ENCODE measurements at regions not wholly inside any gene's neighbourhood (a gene's known extent, or its start where the extent isn't known, plus 50 kb on each side); places are given as distances from the start of the nearest gene placed in this dataset.

- Histone ChIP-seq H3K4me3 (ENCODE audit: low read depth in 1 of 2, low read length in 2 of 2) (no peak overlapping the region), H3K36me3 (ENCODE audit: insufficient read depth, low read length) (no peaks in the 10 kb centered on the region), H3K27ac (ENCODE audit: low read depth, low read length) (no peak overlapping the region), H3K9me3 (ENCODE audit: low read length) (no peaks in the 10 kb centered on the region), H3K27me3 (ENCODE audit: control insufficient read depth in 1 of 2, insufficient read depth in 2 of 2, low read length in 2 of 2) (no peaks in the 10 kb centered on the region), H3K4me1 (ENCODE audit: insufficient read depth, low read length) (no peaks in the 10 kb centered on the region), H3K9ac (ENCODE audit: low read length) (no peak overlapping the region)
Measured at GRCh38 chr12:75565795-75566194, 54.4 kb upstream of the KRR1 start.

GRCh38 chr12:75564852-75565251, 53.4 kb upstream of the KRR1 start:
- no peaks in the 10 kb centered on the region for H3K27me3 ChIP-seq (ENCODE audit: control insufficient read depth in 1 of 2, insufficient read depth in 2 of 2, low read length in 2 of 2)
- H3K9me3 ChIP-seq (ENCODE audit: low read length), result no peaks in the 10 kb centered on the region
- no peak overlapping the region for H3K4me3 ChIP-seq (ENCODE audit: low read depth in 1 of 2, low read length in 2 of 2)
- H3K36me3 ChIP-seq (ENCODE audit: insufficient read depth, low read length), result no peaks in the 10 kb centered on the region
- H3K9ac ChIP-seq (ENCODE audit: low read length), result no peak overlapping the region
- no peaks in the 10 kb centered on the region for H3K4me1 ChIP-seq (ENCODE audit: insufficient read depth, low read length)
- no peak overlapping the region for H3K27ac ChIP-seq (ENCODE audit: low read depth, low read length)

- no peak overlapping the region for H3K27ac ChIP-seq (ENCODE audit: low read depth, low read length)
- no peaks in the 10 kb centered on the region for H3K9me3 ChIP-seq (ENCODE audit: low read length)
- H3K27me3 ChIP-seq (ENCODE audit: control insufficient read depth in 1 of 2, insufficient read depth in 2 of 2, low read length in 2 of 2), result no peaks in the 10 kb centered on the region
- H3K4me3 ChIP-seq (ENCODE audit: low read depth in 1 of 2, low read length in 2 of 2), result no peak overlapping the region
- no peaks in the 10 kb centered on the region for H3K4me1 ChIP-seq (ENCODE audit: insufficient read depth, low read length)
- H3K9ac ChIP-seq (ENCODE audit: low read length), result no peak overlapping the region
- no peaks in the 10 kb centered on the region for H3K36me3 ChIP-seq (ENCODE audit: insufficient read depth, low read length)
Measured at GRCh38 chr12:75564398-75564797, 53.0 kb upstream of the KRR1 start.

- Histone ChIP-seq H3K9me3 (ENCODE audit: low read length) (no peaks in the 10 kb centered on the region), H3K27ac (ENCODE audit: low read depth, low read length) (no peak overlapping the region), H3K4me3 (ENCODE audit: low read depth in 1 of 2, low read length in 2 of 2) (no peak overlapping the region), H3K27me3 (ENCODE audit: control insufficient read depth in 1 of 2, insufficient read depth in 2 of 2, low read length in 2 of 2) (no peaks in the 10 kb centered on the region), H3K4me1 (ENCODE audit: insufficient read depth, low read length) (no peaks in the 10 kb centered on the region), H3K36me3 (ENCODE audit: insufficient read depth, low read length) (no peaks in the 10 kb centered on the region), H3K9ac (ENCODE audit: low read length) (no peak overlapping the region)
Measured at GRCh38 chr12:75563351-75563750, 51.9 kb upstream of the KRR1 start.

- Histone ChIP-seq H3K9ac (ENCODE audit: low read length) (no peak overlapping the region), H3K4me3 (ENCODE audit: low read depth in 1 of 2, low read length in 2 of 2) (no peak overlapping the region), H3K9me3 (ENCODE audit: low read length) (no peaks in the 10 kb centered on the region), H3K27me3 (ENCODE audit: control insufficient read depth in 1 of 2, insufficient read depth in 2 of 2, low read length in 2 of 2) (no peaks in the 10 kb centered on the region), H3K36me3 (ENCODE audit: insufficient read depth, low read length) (no peaks in the 10 kb centered on the region), H3K4me1 (ENCODE audit: insufficient read depth, low read length) (no peaks in the 10 kb centered on the region), H3K27ac (ENCODE audit: low read depth, low read length) (no peak overlapping the region)
Measured at GRCh38 chr12:75561921-75562320, 50.5 kb upstream of the KRR1 start.
